Sciatic nerve (tissue), 2 donors: ENCODE measurements at regions not wholly inside any gene's neighbourhood (a gene's known extent, or its start where the extent isn't known, plus 50 kb on each side); places are given as distances from the start of the nearest gene placed in this dataset.
A peak's percentile ranks its signal among the peaks of the same experiment; 100 is the strongest.
"Not testable (repeated sequence)": the region's sequence is repeated elsewhere in the genome, so short reads cannot be mapped to it uniquely, and the experiment has no call there.

ENCODE experiments used
- ATAC-seq: fragments of 200-7000 bp; cut with Tn5 transposase; one replicate; pipeline ENCODE4 v1.9.1; 2020; ENCODE audit warnings: mild to moderate bottlenecking, moderate library complexity
- DNase-seq: peaks from one replicate; pipeline ENCODE4 v3.0.0-alpha.2; 2020; ENCODE audit warnings: low spot score
- intact Hi-C: fragments of 100-400 bp; cut with DNase I; formaldehyde crosslinking; loops from one replicate; pipeline ENCODE4 v1.14.2; 2022
- donor health status: DM: no; HTN: no; CAD: no.
- donor health status: DM: no; HTN: no; CAD: no.

- peak; percentile 67 for ATAC-seq
- DNase-seq = no peak
- intact Hi-C loops = no loop called here
These were observed 160.1 kb upstream of the LDB2 start for GRCh38 chr4:17058536-17058915.

GRCh38 chr4:17057035-17057434, 158.6 kb upstream of the LDB2 start:
- intact Hi-C loops = no loop called here
- ATAC-seq = no peak
- DNase-seq = no peak

GRCh38 chr4:17055788-17056187, 157.3 kb upstream of the LDB2 start:
- ATAC-seq (no peak), DNase-seq (no peak)
- intact Hi-C loops = no loop called here

- DNase-seq = no peak
- ATAC-seq = no peak
- intact Hi-C loops = no loop called here
These were observed 147.4 kb upstream of the LDB2 start for GRCh38 chr4:17045866-17046265.

DNA sequence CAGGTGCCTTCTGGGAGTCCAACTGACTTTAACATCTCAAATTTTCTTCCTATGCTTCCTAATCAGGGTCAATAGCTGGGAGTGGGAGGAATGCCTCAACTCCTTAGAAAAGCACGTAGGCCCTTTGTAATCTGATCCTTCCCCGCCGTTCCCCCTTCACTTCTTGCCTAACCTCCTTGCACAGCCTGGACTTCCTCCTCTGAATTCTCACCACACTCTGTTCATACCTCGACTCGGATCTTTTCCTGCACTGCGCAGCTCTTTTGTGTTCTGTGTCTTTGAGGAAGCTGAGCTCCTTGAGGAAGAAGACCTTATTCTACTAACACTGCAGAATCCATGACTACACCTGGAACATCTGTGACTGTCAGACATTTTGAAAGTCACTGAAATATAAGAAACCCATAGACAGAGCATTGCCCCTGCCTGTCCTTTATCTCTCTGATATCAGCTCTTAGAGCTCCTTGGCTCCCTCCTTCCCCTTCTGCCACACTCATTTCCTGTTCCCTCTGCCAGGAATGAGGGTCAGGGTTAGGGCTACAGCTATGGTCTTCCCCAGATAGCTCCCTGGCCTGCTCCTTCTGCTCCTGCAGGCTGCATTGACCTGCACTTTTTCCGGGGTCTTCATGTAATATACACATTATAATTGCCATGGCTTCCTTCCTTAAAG, 140.2 kb upstream of the LDB2 start:
- intact Hi-C loops = no loop called here
- DNase-seq = no peak
- no peak for ATAC-seq

DNA sequence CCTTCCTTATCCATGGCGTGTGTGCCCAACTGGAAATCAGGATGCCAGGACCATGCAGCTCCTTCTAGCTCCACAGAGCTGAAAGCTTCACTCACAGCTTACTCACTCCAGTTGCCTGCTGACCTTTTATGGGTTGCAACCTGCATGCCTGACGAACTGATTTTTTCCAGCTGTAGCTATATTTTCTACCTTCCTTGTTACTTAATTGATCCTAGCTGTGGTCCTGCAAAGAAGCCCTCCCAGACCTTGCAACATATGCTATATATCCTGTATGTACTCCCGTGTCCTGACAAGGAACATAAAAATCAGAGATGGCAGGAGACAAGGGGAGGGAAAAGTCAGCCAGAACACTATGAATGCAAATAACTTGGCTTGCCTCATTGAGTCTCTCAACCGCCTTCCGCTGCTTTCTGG, 135.3 kb upstream of the LDB2 start:
- no peak for ATAC-seq
- no peak for DNase-seq
- intact Hi-C loops = no loop called here

- ATAC-seq (no peak), DNase-seq (no peak)
- intact Hi-C loops = no loop called here
These were observed 134.8 kb upstream of the LDB2 start for GRCh38 chr4:17033025-17033767.

DNA sequence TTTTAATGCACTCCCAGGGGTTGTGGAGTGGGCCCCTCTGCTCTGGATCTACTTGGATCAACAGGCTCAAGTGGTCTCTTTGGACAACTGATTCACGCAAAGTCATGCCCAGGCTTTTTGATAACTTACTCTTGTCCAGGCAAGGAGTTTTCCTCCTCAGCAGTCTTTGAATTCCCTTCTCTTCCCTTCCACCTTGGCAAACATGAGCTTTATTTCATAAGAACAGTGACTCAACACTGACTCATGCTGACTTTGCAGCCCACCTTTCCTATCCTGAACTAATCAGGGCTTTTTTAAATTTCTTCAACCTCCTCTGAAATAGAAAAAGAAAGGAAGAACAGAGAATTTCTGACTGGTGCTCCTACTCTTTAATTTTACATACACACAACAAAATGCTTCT, 132.1 kb upstream of the LDB2 start:
- intact Hi-C loops = no loop called here
- ATAC-seq = peak; percentile 76

DNA sequence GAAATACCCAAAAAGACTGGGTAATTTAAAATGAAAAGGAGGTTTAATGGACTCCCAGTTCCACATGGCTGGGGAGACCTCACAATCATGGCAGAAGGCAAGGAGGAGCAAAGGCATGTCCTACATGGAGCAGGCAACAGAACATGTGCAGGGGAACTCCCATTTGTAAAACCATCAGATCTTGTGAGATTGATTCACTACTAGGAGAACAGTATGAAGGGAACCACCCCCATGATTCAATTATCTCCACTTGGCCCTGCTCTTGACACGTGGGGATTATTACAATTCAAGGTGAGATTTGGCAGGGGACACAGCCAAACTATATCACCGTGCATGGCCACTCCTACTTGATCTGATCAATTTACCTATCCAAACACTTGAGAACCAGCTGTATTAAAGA, 131.5 kb upstream of the LDB2 start:
- ATAC-seq = no peak
- DNase-seq = no peak
- intact Hi-C loops = loop anchor here (5.0 kb wide), 1 partner anchor 1048 kb away; no protein-coding TSS in a partner anchor

More for the DNA sequence above, 132.1 kb upstream of the LDB2 start:
- DNase-seq = no peak

DNA sequence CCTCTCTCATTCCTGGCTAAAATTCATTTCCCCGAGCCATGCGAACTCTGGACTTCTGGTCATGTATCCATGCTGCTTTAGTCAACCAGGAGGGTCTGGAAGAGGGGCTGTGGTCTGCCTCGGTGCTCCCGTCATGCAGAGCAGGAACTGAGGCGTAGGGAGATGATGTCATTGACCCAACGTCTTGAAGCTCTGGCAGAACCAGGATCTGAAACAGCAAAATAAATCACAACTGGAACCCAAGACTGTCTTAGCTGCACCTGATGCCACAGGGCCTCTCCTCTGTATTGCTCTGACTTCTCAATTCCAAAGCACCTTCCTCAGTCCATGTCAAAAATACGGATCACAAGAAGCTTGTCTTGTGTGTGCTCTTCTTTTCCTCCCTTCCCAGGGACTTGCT, 131.0 kb upstream of the LDB2 start:
- intact Hi-C loops = loop anchor here (5.0 kb wide), 1 partner anchor 1047 kb away; no protein-coding TSS in a partner anchor
- no peak for DNase-seq
- ATAC-seq = no peak

DNA sequence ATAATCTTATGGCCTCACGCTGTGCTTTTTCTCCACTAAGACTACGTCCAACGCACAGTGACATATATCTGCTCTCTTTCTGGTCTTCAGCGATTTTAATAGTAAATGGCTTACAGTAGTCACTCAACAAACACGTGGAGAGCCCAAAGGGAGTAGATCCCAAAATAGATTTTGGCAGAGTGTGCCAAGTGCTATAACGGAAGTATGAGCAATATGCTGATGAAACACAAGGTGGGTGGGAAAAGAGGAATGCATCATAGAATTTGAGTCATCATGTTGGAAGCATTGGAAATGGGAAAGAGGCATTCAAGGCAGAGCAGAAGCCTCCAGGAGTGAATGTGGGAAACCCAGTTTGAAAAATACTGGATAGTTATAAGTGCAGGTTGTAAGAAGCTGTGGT, 129.1 kb upstream of the LDB2 start:
- DNase-seq (no peak), ATAC-seq (no peak)
- intact Hi-C loops = loop anchor here (5.0 kb wide), 1 partner anchor 1045 kb away; no protein-coding TSS in a partner anchor

DNA sequence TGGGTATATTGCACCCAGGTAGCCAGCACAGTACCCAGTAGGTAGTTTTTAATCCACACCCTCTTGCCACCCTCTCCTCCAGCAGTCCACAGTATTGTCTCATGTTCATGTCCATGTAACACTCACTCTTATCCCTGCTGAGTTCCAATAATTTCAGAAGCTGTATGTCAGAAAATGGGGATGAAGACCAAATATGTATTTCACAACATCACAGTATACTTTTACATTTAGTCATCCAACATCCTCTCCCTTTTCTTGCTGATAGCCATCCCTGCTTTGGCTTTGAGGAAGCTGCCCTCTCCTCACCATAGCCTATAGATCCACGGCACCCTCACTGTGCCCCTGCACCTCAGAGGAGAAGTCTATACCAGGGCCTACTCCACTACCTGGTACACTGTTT, 126.0 kb upstream of the LDB2 start:
- no peak for DNase-seq
- intact Hi-C loops = no loop called here

DNA sequence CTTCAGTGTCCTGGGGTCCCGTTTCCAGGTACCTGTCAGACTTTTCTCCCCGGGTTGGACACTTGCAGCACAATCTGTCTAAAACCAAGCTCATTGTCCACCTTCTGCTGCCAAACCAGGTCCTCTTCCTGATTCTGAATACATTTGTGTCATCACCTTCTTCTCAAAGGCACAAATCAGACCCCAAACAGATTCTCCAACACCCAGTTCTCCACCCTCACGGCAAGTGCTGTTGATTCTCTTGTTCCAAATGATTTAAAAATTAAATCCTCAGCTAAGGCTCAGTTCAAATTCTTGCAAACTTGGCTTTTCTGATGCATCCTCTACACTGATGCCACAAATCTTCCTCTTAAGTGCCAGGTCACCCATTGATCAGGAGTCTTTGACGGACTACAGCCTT, 122.5 kb upstream of the LDB2 start:
- no peak for ATAC-seq
- DNase-seq = no peak
- intact Hi-C loops = no loop called here

More for the DNA sequence above, 126.0 kb upstream of the LDB2 start:
- peak; percentile 15 for ATAC-seq

DNA sequence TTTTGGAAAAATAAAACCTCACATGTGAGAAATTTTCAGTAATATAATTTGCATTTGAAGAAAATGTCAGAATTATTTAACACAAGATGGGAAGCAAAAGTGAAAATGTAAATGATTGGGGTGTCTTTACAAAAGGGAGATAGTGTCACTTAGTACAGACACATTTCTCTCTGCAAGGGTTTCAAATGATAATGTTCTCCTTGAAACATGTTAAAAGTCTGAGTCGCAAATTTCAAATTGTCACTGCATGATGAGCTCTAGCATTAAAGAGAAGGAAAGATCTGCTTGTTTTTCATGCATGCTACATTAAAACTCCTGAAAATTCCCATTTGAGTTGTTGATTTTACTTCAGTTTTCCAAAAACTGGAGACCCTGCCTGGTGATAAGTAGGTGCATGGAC, 122.0 kb upstream of the LDB2 start:
- intact Hi-C loops = no loop called here
- ATAC-seq = no peak
- DNase-seq = no peak

DNA sequence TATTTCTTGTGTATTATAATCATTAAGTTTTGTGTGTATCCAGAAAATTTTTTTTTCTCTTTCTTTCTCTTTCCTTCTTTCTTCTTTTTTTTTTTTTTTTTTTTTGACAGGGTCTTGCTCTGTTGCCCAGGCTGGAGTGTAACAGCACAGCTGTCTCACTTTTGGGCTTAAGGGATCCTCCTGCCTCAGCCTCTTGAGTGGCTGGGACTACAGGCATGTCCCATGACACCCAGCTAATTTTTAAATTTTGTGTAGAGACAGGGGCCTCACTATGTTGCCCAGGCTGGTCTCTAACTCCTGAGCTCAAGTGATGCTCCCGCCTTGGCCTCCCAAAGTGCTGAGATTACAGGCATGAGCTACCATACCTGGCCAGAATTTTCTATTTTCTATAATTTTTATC, 120.2 kb upstream of the LDB2 start:
- intact Hi-C loops, ATAC-seq: not testable (repeated sequence)

GRCh38 chr4:17018013-17018412, 119.6 kb upstream of the LDB2 start:
- intact Hi-C loops = no loop called here
- ATAC-seq (no peak), DNase-seq (no peak)

More for the DNA sequence above, 120.2 kb upstream of the LDB2 start:
- DNase-seq = not testable (repeated sequence)

GRCh38 chr4:17013382-17014006, 115.0 kb upstream of the LDB2 start:
- no peak for DNase-seq
- ATAC-seq = no peak
- intact Hi-C loops = no loop called here

- no peak for DNase-seq
- ATAC-seq = no peak
- intact Hi-C loops = no loop called here
These were observed 114.0 kb upstream of the LDB2 start for GRCh38 chr4:17012451-17012850.

- intact Hi-C loops = no loop called here
- DNase-seq (no peak), ATAC-seq (no peak)
These were observed 112.1 kb upstream of the LDB2 start for GRCh38 chr4:17010426-17011087.
